ENCODE measurements at regions not wholly inside any gene's neighbourhood (a gene's known extent, or its start where the extent isn't known, plus 50 kb on each side); places are given as distances from the start of the nearest gene placed in this dataset.

- no peak for DNase-seq
Measured at GRCh38 chr12:127358888-127359287, 908.1 kb upstream of the TMEM132C start.

- no peak for DNase-seq
Measured at GRCh38 chr12:127360580-127360979, 906.4 kb upstream of the TMEM132C start.

GRCh38 chr12:127362121-127362520, 904.8 kb upstream of the TMEM132C start:
- no peak for DNase-seq

- DNase-seq = no peak
Measured at GRCh38 chr12:127363392-127363791, 903.6 kb upstream of the TMEM132C start.

GRCh38 chr12:127373559-127373958, 893.4 kb upstream of the TMEM132C start:
- no peak for DNase-seq

GRCh38 chr12:127374447-127374846, 892.5 kb upstream of the TMEM132C start:
- DNase-seq = no peak

- DNase-seq = peak; percentile 34
Measured at GRCh38 chr12:127381043-127381668, 885.8 kb upstream of the TMEM132C start.

- no peak for DNase-seq
Measured at GRCh38 chr12:127381681-127382080, 885.3 kb upstream of the TMEM132C start.

GRCh38 chr12:127383281-127383680, 883.7 kb upstream of the TMEM132C start:
- no peak for DNase-seq

GRCh38 chr12:127386723-127387122, 880.2 kb upstream of the TMEM132C start:
- DNase-seq = no peak

GRCh38 chr12:127388985-127389384, 878.0 kb upstream of the TMEM132C start:
- no peak for DNase-seq

GRCh38 chr12:127389923-127390322, 877.0 kb upstream of the TMEM132C start:
- DNase-seq = no peak

- DNase-seq = no peak
Measured at GRCh38 chr12:127393465-127393864, 873.5 kb upstream of the TMEM132C start.

- DNase-seq = no peak
Measured at GRCh38 chr12:127393896-127394295, 873.1 kb upstream of the TMEM132C start.

- no peak for DNase-seq
Measured at GRCh38 chr12:127396734-127397133, 870.2 kb upstream of the TMEM132C start.

- DNase-seq = no peak
Measured at GRCh38 chr12:127398016-127398710, 868.8 kb upstream of the TMEM132C start.

- no peak for DNase-seq
Measured at GRCh38 chr12:127399451-127399850, 867.5 kb upstream of the TMEM132C start.

GRCh38 chr12:127400221-127400620, 866.7 kb upstream of the TMEM132C start:
- DNase-seq = no peak

- DNase-seq = no peak
Measured at GRCh38 chr12:127401005-127401404, 866.0 kb upstream of the TMEM132C start.

- no peak for DNase-seq
Measured at GRCh38 chr12:127401536-127401935, 865.4 kb upstream of the TMEM132C start.

GRCh38 chr12:127411166-127411915, 855.6 kb upstream of the TMEM132C start:
- DNase-seq = no peak

GRCh38 chr12:127411981-127412380, 855.0 kb upstream of the TMEM132C start:
- no peak for DNase-seq

- DNase-seq = no peak
Measured at GRCh38 chr12:127412866-127413265, 854.1 kb upstream of the TMEM132C start.

GRCh38 chr12:127414186-127414585, 852.8 kb upstream of the TMEM132C start:
- DNase-seq = no peak

Data from NCI-H2107 (cell line).